ENCODE measurements at regions not wholly inside any gene's neighbourhood (a gene's known extent, or its start where the extent isn't known, plus 50 kb on each side); places are given as distances from the start of the nearest gene placed in this dataset.
A peak's percentile ranks its signal among the peaks of the same experiment; 100 is the strongest.

- no peak for TF ChIP-seq CTCF (IDR thresholded peaks at IDR 0.05; ENCODE audit: insufficient read depth, low read length)
- TF ChIP-seq REST (IDR thresholded peaks at IDR 0.05; ENCODE audit: insufficient replicate concordance, low read depth): no peak
- peak; percentile 82 for TF ChIP-seq SPI1 (IDR thresholded peaks at IDR 0.05; ENCODE audit: borderline replicate concordance, low read depth)
- no peak for TF ChIP-seq GABPA (IDR thresholded peaks at IDR 0.05; ENCODE audit: low read depth)
Measured at GRCh38 chr7:156196649-156197048, 384.4 kb upstream of the SHH start.
